HepG2 (cell line): ENCODE measurements at regions not wholly inside any gene's neighbourhood (a gene's known extent, or its start where the extent isn't known, plus 50 kb on each side); places are given as distances from the start of the nearest gene placed in this dataset.

Source experiments
- HMG20B ChIP-seq: conservative IDR thresholded peaks from 2 replicates; pipeline ENCODE4 v1.6.1; 2016; ENCODE audit warnings: missing genetic modification reagents, missing compliant biosample characterization
- MIER3 ChIP-seq: IDR thresholded peaks from 2 replicates; pipeline ENCODE4 v1.6.1; 2016; ENCODE audit warnings: missing compliant biosample characterization, borderline replicate concordance
- REST ChIP-seq, 2 experiments: IDR thresholded peaks; 2 replicates each; pipeline ENCODE4 v1.6.1; 2011 to 2012; ENCODE audit warnings: low read length in 2 of 2, borderline replicate concordance in 1 of 2, low read depth in 1 of 2, mild to moderate bottlenecking in 1 of 2, moderate library complexity in 1 of 2
- REXO4 ChIP-seq: sonication (generic); formaldehyde crosslinking; IDR thresholded peaks from 2 replicates; pipeline ENCODE4 v1.8.0; 2022; ENCODE audit warnings: missing genetic modification reagents, mild to moderate bottlenecking, borderline replicate concordance
- WIZ ChIP-seq: sonication (generic); formaldehyde crosslinking; IDR thresholded peaks from 2 replicates; pipeline ENCODE4 v1.5.1; 2020; ENCODE audit warnings: mild to moderate bottlenecking, missing genetic modification reagents
- ZBTB40 ChIP-seq, 2 experiments: fragments of 450-650 bp in 1 of 2; sonication (generic) in 1 of 2; formaldehyde crosslinking in 1 of 2; IDR thresholded peaks; 2 replicates each; pipeline versions ENCODE4 v1.6.1 to v1.8.0; 2016 to 2022; ENCODE audit warnings: antibody characterized with exemption in 1 of 2, mild to moderate bottlenecking in 1 of 2, missing genetic modification reagents in 1 of 2
- ZNF253 ChIP-seq: sonication (generic); formaldehyde crosslinking; IDR thresholded peaks from 2 replicates; pipeline ENCODE4 v1.8.0; 2022; ENCODE audit warnings: mild to moderate bottlenecking, missing genetic modification reagents, borderline replicate concordance
- TF ChIP-seq, protein P1 (sequence below): sonication (generic); formaldehyde crosslinking; conservative IDR thresholded peaks from 2 replicates; pipeline ENCODE4 v1.4.0; 2020; ENCODE audit warnings: missing genetic modification reagents
- TF ChIP-seq, protein P2 (sequence below): sonication (generic); formaldehyde crosslinking; IDR thresholded peaks from 2 replicates; pipeline ENCODE4 v1.4.0; 2020; ENCODE audit warnings: mild to moderate bottlenecking, missing genetic modification reagents
- TF ChIP-seq, protein P3 (sequence below): sonication (generic); formaldehyde crosslinking; IDR thresholded peaks from 2 replicates; pipeline ENCODE4 v1.4.0; 2020; ENCODE audit warnings: missing genetic modification reagents

DNA sequence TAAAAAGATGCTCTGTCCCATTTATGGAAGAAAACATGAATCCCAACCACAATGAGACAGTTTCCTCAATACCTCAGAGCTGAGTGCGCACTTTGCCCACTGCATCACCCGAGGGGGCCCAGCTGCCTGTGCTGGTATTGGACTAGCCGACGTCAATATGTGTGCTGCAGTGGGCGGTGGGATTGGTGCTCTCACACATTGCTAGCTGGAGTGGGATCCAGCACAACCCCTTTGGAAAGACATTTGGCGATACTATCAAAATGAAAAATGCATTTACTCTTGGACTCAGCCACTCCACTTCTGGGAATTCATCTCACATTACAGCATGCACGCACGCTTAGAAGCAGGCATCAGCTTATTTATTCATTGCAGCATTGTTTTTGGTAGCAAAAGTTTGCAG, 289.2 kb upstream of the FOXF1 start:
- TF ChIP-seq, protein P1, sequence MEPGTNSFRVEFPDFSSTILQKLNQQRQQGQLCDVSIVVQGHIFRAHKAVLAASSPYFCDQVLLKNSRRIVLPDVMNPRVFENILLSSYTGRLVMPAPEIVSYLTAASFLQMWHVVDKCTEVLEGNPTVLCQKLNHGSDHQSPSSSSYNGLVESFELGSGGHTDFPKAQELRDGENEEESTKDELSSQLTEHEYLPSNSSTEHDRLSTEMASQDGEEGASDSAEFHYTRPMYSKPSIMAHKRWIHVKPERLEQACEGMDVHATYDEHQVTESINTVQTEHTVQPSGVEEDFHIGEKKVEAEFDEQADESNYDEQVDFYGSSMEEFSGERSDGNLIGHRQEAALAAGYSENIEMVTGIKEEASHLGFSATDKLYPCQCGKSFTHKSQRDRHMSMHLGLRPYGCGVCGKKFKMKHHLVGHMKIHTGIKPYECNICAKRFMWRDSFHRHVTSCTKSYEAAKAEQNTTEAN (CRISPR knock-in tag) = no peak
- TF ChIP-seq WIZ (CRISPR knock-in tag) = no peak
- TF ChIP-seq, protein P2, sequence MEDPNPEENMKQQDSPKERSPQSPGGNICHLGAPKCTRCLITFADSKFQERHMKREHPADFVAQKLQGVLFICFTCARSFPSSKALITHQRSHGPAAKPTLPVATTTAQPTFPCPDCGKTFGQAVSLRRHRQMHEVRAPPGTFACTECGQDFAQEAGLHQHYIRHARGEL = no peak
- TF ChIP-seq, protein P3, sequence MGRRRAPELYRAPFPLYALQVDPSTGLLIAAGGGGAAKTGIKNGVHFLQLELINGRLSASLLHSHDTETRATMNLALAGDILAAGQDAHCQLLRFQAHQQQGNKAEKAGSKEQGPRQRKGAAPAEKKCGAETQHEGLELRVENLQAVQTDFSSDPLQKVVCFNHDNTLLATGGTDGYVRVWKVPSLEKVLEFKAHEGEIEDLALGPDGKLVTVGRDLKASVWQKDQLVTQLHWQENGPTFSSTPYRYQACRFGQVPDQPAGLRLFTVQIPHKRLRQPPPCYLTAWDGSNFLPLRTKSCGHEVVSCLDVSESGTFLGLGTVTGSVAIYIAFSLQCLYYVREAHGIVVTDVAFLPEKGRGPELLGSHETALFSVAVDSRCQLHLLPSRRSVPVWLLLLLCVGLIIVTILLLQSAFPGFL (CRISPR knock-in tag) = no peak
- no peak for TF ChIP-seq ZBTB40 (IDR thresholded peaks at IDR 0.05)
- TF ChIP-seq ZBTB40 (CRISPR knock-in tag; IDR thresholded peaks at IDR 0.05) = no peak
- TF ChIP-seq ZNF253 (CRISPR knock-in tag) = no peak
- TF ChIP-seq HMG20B (CRISPR knock-in tag) = no peak
- TF ChIP-seq REXO4 = no peak
- TF ChIP-seq REST (IDR thresholded peaks at IDR 0.05; ENCODE audit: borderline replicate concordance in 1 of 2, low read depth in 1 of 2, low read length in 2 of 2) = no peak
- no peak for TF ChIP-seq MIER3 (CRISPR knock-in tag)
